Peyer's patch (tissue), 4 donors: ENCODE measurements at regions not wholly inside any gene's neighbourhood (a gene's known extent, or its start where the extent isn't known, plus 50 kb on each side); places are given as distances from the start of the nearest gene placed in this dataset.

ENCODE experiments used
- POLR2A ChIP-seq, 2 donors: fragments of 450-650 bp; IDR thresholded peaks; one replicate each; pipeline ENCODE4 v1.5.1; 2017; ENCODE audit warnings: antibody characterized with exemption in 2 of 2, mild to moderate bottlenecking in 2 of 2, moderate library complexity in 2 of 2
- TF ChIP-seq, protein P1 (sequence below), 6 experiments: fragments of 450-650 bp in 4 of 6; fragments of 200-600 bp in 2 of 6; sonication (generic) in 1 of 6; IDR thresholded peaks; one replicate each; pipeline ENCODE4 v1.5.1; 2017 to 2019; ENCODE audit warnings: antibody characterized with exemption in 6 of 6, mild to moderate bottlenecking in 3 of 6, moderate library complexity in 1 of 6

DNA sequence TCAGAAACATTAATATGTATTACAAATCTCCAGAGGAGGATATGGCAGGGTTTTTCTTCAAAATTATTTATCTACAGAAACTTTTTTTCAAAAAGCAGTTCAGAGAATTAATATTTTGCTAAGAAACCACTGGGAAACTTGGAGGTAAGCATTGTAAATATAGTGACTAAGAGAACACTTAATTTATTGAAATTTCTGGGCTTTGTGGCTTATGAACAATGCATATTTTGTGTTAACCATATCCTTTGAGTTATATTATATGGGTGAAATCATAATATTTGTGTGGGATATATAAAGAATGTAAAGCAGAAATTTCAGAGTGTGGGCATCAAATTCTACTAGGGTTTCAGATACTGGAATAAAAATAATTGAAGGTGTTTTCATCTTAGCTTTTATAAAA is 1059.2 kb downstream of the ZPLD1 start:
- TF ChIP-seq POLR2A (IDR thresholded peaks at IDR 0.05), result no peak
- TF ChIP-seq, protein P1, sequence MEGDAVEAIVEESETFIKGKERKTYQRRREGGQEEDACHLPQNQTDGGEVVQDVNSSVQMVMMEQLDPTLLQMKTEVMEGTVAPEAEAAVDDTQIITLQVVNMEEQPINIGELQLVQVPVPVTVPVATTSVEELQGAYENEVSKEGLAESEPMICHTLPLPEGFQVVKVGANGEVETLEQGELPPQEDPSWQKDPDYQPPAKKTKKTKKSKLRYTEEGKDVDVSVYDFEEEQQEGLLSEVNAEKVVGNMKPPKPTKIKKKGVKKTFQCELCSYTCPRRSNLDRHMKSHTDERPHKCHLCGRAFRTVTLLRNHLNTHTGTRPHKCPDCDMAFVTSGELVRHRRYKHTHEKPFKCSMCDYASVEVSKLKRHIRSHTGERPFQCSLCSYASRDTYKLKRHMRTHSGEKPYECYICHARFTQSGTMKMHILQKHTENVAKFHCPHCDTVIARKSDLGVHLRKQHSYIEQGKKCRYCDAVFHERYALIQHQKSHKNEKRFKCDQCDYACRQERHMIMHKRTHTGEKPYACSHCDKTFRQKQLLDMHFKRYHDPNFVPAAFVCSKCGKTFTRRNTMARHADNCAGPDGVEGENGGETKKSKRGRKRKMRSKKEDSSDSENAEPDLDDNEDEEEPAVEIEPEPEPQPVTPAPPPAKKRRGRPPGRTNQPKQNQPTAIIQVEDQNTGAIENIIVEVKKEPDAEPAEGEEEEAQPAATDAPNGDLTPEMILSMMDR (IDR thresholded peaks at IDR 0.05), result no peak
